ENCODE measurements at regions not wholly inside any gene's neighbourhood (a gene's known extent, or its start where the extent isn't known, plus 50 kb on each side); places are given as distances from the start of the nearest gene placed in this dataset.

GRCh38 chr3:99541181-99541580 is 97.2 kb upstream of the COL8A1 start:
- no peak for DNase-seq

- DNase-seq = no peak
Observed at GRCh38 chr3:99537416-99537815, 101.0 kb upstream of the COL8A1 start.

- no peak for DNase-seq
Observed at GRCh38 chr3:99536555-99537314, 101.7 kb upstream of the COL8A1 start.

GRCh38 chr3:99534951-99535704 is 103.3 kb upstream of the COL8A1 start:
- DNase-seq = no peak

GRCh38 chr3:99532246-99532645 is 106.1 kb upstream of the COL8A1 start:
- DNase-seq = no peak

GRCh38 chr3:99529265-99529664 is 109.1 kb upstream of the COL8A1 start:
- DNase-seq = no peak

- no peak for DNase-seq
Observed at GRCh38 chr3:99526921-99527320, 111.5 kb upstream of the COL8A1 start.

GRCh38 chr3:99524559-99524958 is 113.8 kb upstream of the COL8A1 start:
- no peak for DNase-seq

GRCh38 chr3:99523431-99524127 is 114.8 kb upstream of the COL8A1 start:
- DNase-seq = no peak

- no peak for DNase-seq
Observed at GRCh38 chr3:99522147-99522546, 116.2 kb upstream of the COL8A1 start.

- DNase-seq = no peak
Observed at GRCh38 chr3:99521551-99521950, 116.8 kb upstream of the COL8A1 start.

GRCh38 chr3:99520513-99520912 is 117.9 kb upstream of the COL8A1 start:
- no peak for DNase-seq

- no peak for DNase-seq
Observed at GRCh38 chr3:99516936-99517335, 121.5 kb upstream of the COL8A1 start.

GRCh38 chr3:99515891-99516290 is 122.5 kb upstream of the COL8A1 start:
- no peak for DNase-seq

- DNase-seq = no peak
Observed at GRCh38 chr3:99509224-99509623, 129.2 kb upstream of the COL8A1 start.

- no peak for DNase-seq
Observed at GRCh38 chr3:99508191-99508590, 130.2 kb upstream of the COL8A1 start.

- DNase-seq = no peak
Observed at GRCh38 chr3:99505646-99506269, 132.6 kb upstream of the COL8A1 start.

GRCh38 chr3:99505200-99505599 is 133.2 kb upstream of the COL8A1 start:
- DNase-seq = no peak

- no peak for DNase-seq
Observed at GRCh38 chr3:99504258-99504657, 134.1 kb upstream of the COL8A1 start.

- DNase-seq = no peak
Observed at GRCh38 chr3:99503350-99503749, 135.0 kb upstream of the COL8A1 start.

- DNase-seq = no peak
Observed at GRCh38 chr3:99502871-99503270, 135.5 kb upstream of the COL8A1 start.

- DNase-seq = no peak
Observed at GRCh38 chr3:99500485-99500884, 137.9 kb upstream of the COL8A1 start.
